Vagina (tissue), 2 donors: ENCODE measurements at regions not wholly inside any gene's neighbourhood (a gene's known extent, or its start where the extent isn't known, plus 50 kb on each side); places are given as distances from the start of the nearest gene placed in this dataset.

Experiments
- DNase-seq, 2 donors: peaks; one replicate each; pipeline ENCODE4 v3.0.0-alpha.2; 2017; ENCODE audit errors: extremely low spot score in 2 of 2
- H3K27ac ChIP-seq: fragments of 200-600 bp; sonication (generic); one replicate; pipeline ENCODE4 v1.5.1; 2019
- H3K27me3 ChIP-seq: fragments of 200-600 bp; sonication (generic); one replicate; pipeline ENCODE4 v1.5.1; 2019
- H3K36me3 ChIP-seq, 2 donors: fragments of 200-600 bp; sonication (generic); one replicate each; pipeline ENCODE4 v1.5.1; 2017 to 2019
- H3K4me1 ChIP-seq: fragments of 200-600 bp; sonication (generic); one replicate; pipeline ENCODE4 v1.5.1; 2019
- H3K4me3 ChIP-seq, 2 donors: fragments of 200-600 bp; sonication (generic); 1 replicate in 1 of 2; 2 replicates in 1 of 2; pipeline ENCODE4 v1.5.1; 2016 to 2019
- H3K9me3 ChIP-seq: fragments of 200-600 bp; sonication (generic); one replicate; pipeline ENCODE4 v1.5.1; 2019
- CTCF ChIP-seq, 3 experiments: fragments of 450-650 bp in 2 of 3; fragments of 200-600 bp in 1 of 3; sonication (generic) in 1 of 3; IDR thresholded peaks; one replicate each; pipeline ENCODE4 v1.5.1; 2017 to 2019; ENCODE audit warnings: antibody characterized with exemption in 3 of 3, mild to moderate bottlenecking in 2 of 3, moderate library complexity in 2 of 3
- POLR2A ChIP-seq, 2 donors: fragments of 450-650 bp; IDR thresholded peaks; one replicate each; pipeline ENCODE4 v1.6.1; 2017; ENCODE audit warnings: antibody characterized with exemption in 2 of 2, mild to moderate bottlenecking in 2 of 2, moderate library complexity in 2 of 2
- POLR2AphosphoS5 ChIP-seq, 2 donors: sonication (generic); formaldehyde crosslinking; IDR thresholded peaks; one replicate each; pipeline ENCODE4 v1.9.0; 2017; ENCODE audit warnings: antibody characterized with exemption in 2 of 2, mild to moderate bottlenecking in 2 of 2, low read depth in 1 of 2; ENCODE audit not compliant: insufficient read depth in 1 of 2
- intact Hi-C: fragments of 100-400 bp; cut with DNase I; formaldehyde crosslinking; loops from one replicate; pipeline ENCODE4 v1.15.1; 2023

- intact Hi-C loops, result loop anchor here (5.0 kb wide), 1 partner anchor 510 kb away; no protein-coding TSS in a partner anchor
- Histone ChIP-seq H3K4me3 (no peak overlapping the region), H3K4me1 (no peaks in the 10 kb centered on the region), H3K27me3 (no peaks in the 10 kb centered on the region), H3K9me3 (no peaks in the 10 kb centered on the region), H3K36me3 (no peaks in the 10 kb centered on the region), H3K27ac (no peak overlapping the region)
- no peak for DNase-seq
- TF ChIP-seq POLR2AphosphoS5 (IDR thresholded peaks at IDR 0.05; ENCODE audit: insufficient read depth in 1 of 2, low read depth in 1 of 2) (no peak), CTCF (IDR thresholded peaks at IDR 0.05) (no peak), POLR2A (IDR thresholded peaks at IDR 0.05) (no peak)
Observed at GRCh38 chr2:56687169-56687568, 503.4 kb downstream of the CCDC85A start.

GRCh38 chr2:56688661-56689060 is 504.9 kb downstream of the CCDC85A start:
- TF ChIP-seq POLR2AphosphoS5 (IDR thresholded peaks at IDR 0.05; ENCODE audit: insufficient read depth in 1 of 2, low read depth in 1 of 2), result no peak
- TF ChIP-seq POLR2A (IDR thresholded peaks at IDR 0.05), result no peak
- intact Hi-C loops, result loop anchor here (5.0 kb wide), 1 partner anchor 509 kb away; no protein-coding TSS in a partner anchor

GRCh38 chr2:56693501-56693900 is 509.7 kb downstream of the CCDC85A start:
- TF ChIP-seq CTCF (IDR thresholded peaks at IDR 0.05) (no peak), POLR2A (IDR thresholded peaks at IDR 0.05) (no peak), POLR2AphosphoS5 (IDR thresholded peaks at IDR 0.05; ENCODE audit: insufficient read depth in 1 of 2, low read depth in 1 of 2) (no peak)
- Histone ChIP-seq H3K9me3 (no peaks in the 10 kb centered on the region), H3K4me3 (no peak overlapping the region), H3K27ac (no peak overlapping the region), H3K4me1 (no peaks in the 10 kb centered on the region), H3K36me3 (no peaks in the 10 kb centered on the region), H3K27me3 (no peaks in the 10 kb centered on the region)
- intact Hi-C loops, result no loop called here
- no peak for DNase-seq

More at GRCh38 chr2:56688661-56689060, 504.9 kb downstream of the CCDC85A start:
- Histone ChIP-seq H3K27me3 (no peaks in the 10 kb centered on the region), H3K4me3 (no peak overlapping the region), H3K9me3 (no peaks in the 10 kb centered on the region), H3K4me1 (no peaks in the 10 kb centered on the region), H3K36me3 (no peaks in the 10 kb centered on the region), H3K27ac (no peak overlapping the region)
- no peak for DNase-seq

- DNase-seq, result no peak
- Histone ChIP-seq H3K27ac (no peak overlapping the region), H3K36me3 (no peaks in the 10 kb centered on the region), H3K4me1 (no peaks in the 10 kb centered on the region), H3K27me3 (no peaks in the 10 kb centered on the region), H3K9me3 (no peaks in the 10 kb centered on the region), H3K4me3 (no peak overlapping the region)
- intact Hi-C loops, result no loop called here
- TF ChIP-seq POLR2AphosphoS5 (IDR thresholded peaks at IDR 0.05; ENCODE audit: insufficient read depth in 1 of 2, low read depth in 1 of 2), result no peak
- TF ChIP-seq CTCF (IDR thresholded peaks at IDR 0.05), result no peak
- TF ChIP-seq POLR2A (IDR thresholded peaks at IDR 0.05), result no peak
Observed at GRCh38 chr2:56703001-56703400, 519.2 kb downstream of the CCDC85A start.

GRCh38 chr2:56705713-56706112 is 521.9 kb downstream of the CCDC85A start:
- intact Hi-C loops, result no loop called here
- Histone ChIP-seq H3K36me3 (no peaks in the 10 kb centered on the region), H3K4me3 (no peak overlapping the region), H3K27ac (no peak overlapping the region), H3K27me3 (no peaks in the 10 kb centered on the region), H3K4me1 (no peaks in the 10 kb centered on the region), H3K9me3 (no peaks in the 10 kb centered on the region)
- DNase-seq, result no peak
- TF ChIP-seq POLR2A (IDR thresholded peaks at IDR 0.05) (no peak), POLR2AphosphoS5 (IDR thresholded peaks at IDR 0.05; ENCODE audit: insufficient read depth in 1 of 2, low read depth in 1 of 2) (no peak), CTCF (IDR thresholded peaks at IDR 0.05) (no peak)
